GM12873 (cell line): ENCODE measurements at regions not wholly inside any gene's neighbourhood (a gene's known extent, or its start where the extent isn't known, plus 50 kb on each side); places are given as distances from the start of the nearest gene placed in this dataset.

Experiments
- TF ChIP-seq, protein P1 (sequence below): IDR thresholded peaks from 2 replicates; pipeline ENCODE4 v1.5.1; 2012; ENCODE audit warnings: low read depth, mild to moderate bottlenecking, moderate library complexity, low read length, control low read depth; ENCODE audit not compliant: insufficient read depth; ENCODE audit errors: missing control alignments

DNA sequence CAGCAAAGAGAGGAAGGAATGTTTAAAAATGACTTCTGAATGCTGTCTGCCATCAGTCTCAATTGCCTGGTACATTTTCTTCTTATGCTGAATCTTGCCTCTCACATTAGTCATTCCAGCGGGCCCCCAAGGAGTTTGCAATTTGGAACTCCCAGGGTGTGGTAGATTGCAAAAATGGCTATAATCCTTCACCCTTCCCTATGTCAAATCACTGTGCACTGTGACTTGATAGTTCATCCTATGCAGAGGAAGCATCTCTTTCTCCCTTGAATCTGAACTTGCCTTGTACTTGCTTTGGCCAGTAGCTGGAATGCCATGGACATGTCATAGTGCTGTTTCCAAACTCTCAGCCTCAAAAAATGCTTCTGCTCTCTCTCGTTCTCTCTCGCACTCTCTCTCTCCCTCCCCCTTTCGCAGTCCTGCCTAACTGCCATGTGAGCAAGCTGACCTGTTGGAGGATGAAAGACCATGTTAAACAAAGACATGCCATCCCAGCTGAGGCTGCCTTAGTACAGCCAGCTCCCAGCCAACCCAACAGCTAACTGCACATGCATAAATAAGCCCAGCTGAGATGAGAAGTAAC is 284.0 kb upstream of the TLE4 start:
- TF ChIP-seq, protein P1, sequence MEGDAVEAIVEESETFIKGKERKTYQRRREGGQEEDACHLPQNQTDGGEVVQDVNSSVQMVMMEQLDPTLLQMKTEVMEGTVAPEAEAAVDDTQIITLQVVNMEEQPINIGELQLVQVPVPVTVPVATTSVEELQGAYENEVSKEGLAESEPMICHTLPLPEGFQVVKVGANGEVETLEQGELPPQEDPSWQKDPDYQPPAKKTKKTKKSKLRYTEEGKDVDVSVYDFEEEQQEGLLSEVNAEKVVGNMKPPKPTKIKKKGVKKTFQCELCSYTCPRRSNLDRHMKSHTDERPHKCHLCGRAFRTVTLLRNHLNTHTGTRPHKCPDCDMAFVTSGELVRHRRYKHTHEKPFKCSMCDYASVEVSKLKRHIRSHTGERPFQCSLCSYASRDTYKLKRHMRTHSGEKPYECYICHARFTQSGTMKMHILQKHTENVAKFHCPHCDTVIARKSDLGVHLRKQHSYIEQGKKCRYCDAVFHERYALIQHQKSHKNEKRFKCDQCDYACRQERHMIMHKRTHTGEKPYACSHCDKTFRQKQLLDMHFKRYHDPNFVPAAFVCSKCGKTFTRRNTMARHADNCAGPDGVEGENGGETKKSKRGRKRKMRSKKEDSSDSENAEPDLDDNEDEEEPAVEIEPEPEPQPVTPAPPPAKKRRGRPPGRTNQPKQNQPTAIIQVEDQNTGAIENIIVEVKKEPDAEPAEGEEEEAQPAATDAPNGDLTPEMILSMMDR: no peak

DNA sequence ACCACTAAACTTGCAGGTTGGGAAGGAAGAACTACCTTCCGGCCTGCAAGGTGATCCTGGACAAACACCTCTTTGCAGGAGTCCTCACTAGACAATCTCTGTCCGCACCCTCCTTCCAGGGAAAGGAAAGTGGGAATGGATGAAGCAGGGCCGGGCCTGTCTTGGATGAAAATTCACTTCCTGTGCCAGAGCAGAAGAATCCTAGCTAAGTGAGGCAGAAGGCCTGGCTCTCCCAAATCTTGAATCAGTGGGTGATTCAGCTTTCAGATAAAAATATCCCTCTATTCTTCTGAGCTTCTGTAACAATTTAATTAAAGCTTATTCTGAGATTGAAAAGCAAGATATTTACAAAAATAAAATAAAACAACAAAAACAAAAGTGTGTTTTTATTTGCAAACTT is 281.9 kb upstream of the TLE4 start:
- TF ChIP-seq, protein P1: no peak

DNA sequence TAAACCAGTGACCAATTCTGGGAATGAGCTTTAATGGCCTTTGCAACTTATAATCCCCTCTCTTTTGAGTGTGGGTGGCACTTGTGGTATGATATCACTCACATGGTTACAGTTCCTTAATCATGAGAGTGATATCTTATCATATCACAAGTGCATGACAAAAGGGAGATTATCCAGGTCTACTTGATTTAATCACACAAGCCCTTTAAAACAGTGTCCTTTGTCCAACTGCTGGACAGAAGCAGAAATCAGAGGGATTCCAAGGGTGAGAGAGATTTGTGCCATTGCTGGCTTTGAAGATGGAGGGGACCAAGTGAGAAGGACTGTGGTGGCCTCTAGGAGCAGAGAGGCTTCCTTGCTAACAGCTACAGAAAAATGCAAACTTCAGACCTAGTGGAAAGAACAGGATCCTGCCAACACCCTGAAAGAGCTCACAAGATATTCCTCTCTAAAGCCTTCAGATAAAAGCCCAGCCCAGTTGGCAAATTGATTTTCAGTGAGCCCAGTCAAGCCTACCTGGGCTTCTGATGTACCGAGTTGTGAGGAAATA is 279.0 kb upstream of the TLE4 start:
- TF ChIP-seq, protein P1: no peak

DNA sequence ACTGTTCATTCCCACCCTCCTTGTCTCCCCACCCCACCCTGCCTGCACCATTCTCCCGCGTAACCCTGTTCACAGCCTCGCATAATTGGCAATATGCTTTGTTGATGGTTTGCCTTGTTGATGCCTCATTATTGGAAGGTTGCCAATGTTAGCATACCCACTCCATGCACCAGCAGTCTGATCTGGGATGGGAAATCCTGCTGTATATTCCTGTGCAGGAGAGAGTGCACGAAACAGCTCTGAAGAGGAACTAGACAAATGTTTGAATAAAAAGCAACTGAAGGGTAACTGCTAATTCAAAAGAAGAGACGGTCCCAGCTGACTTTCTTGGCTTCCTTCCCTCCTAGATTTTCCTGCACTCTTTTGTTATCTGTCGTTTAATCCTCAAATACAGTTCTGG is 271.7 kb upstream of the TLE4 start:
- TF ChIP-seq, protein P1: no peak

DNA sequence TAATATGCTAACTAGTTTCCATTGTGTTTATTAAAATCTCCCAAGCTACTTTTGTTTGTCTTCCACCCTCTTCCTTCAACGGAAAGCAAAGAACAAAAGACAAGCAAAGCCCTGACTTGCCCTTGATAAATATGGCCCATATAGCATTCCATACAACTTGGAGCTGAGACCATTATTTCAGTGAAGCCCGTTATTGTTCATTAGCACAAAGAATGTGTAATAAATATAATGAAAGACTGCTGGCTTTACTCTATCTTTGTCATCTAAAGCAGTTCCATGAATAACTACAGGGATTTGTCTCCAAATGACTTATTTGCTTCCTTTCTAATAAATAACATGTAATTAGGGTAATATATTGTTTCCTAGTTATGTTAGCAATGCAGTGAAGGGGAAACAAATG is 270.7 kb upstream of the TLE4 start:
- TF ChIP-seq, protein P1: no peak

DNA sequence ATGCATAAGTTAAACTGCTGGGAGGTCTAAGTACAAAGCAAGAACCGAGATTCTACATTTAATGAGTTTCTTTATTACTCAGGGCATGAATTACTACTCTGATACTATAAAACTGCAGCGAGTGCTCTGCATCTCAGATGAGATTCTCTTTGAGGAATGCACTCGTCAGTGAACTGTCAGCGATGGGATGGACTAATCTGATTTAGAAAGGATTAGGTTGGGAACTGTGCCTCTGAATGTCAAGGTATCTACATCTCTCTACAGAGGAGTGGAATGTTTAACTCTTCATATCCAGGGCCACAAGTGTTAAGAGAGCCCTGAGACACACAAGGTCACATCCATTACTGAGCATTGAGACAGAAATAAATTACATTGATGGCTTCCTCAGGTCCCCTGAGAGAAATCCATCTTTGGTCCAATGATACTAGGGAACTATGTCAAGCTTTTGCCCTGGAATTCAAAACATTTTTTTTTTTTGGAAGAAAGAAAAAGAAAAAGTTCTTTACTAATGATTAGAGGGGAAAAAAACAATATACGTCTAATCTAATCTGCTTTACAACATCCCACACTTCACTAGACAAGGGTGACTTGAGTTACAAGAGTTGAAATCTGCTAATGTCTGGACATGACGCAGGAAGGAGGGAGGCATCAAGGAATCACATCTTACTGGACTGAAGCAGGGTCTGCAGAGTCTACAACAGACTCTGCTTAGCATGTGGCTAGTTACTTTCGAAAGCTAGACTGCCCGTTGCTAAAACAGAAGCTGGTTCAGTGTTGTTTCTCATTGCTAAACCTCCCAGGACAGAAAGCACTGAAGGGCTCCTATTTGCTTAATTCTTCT is 270.0 kb upstream of the TLE4 start:
- TF ChIP-seq, protein P1: no peak

DNA sequence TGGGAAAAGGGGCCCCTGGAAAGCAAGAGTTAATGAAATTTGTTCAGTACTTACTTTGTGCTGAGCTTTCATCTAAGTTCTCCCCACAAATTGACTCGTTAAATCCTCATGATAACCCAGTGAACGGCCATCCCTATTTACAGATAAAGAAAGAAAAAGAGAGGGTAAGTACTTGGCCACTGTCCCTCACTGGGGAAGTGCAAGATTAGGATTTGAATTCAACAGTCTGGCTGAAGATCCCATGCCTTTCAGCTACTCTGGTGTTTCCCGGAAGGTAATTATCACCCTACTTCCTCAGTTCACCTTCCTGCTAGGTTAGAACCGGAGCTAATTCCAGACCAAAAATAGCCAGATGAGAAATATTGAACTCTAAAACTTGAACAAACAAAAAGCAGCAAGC is 269.2 kb upstream of the TLE4 start:
- TF ChIP-seq, protein P1: no peak
